Activated B cell treated with CpG ODN at 0.5 μM for 24 hours (primary cell): ENCODE measurements at regions not wholly inside any gene's neighbourhood (a gene's known extent, or its start where the extent isn't known, plus 50 kb on each side); places are given as distances from the start of the nearest gene placed in this dataset.
"Not testable (repeated sequence)": the region's sequence is repeated elsewhere in the genome, so short reads cannot be mapped to it uniquely, and the experiment has no call there.

Source experiments
- ATAC-seq: fragments of 200-7000 bp; cut with Tn5 transposase; one replicate; pipeline ENCODE4 v1.10.0; 2021; ENCODE audit warnings: low read depth, mild to moderate bottlenecking, moderate library complexity
- CTCF ChIA-PET: fragments of 350-600 bp; sonication (Branson Sonifier 250); formaldehyde crosslinking; loops from one replicate; lab custom pipeline; 2021; ENCODE audit warnings: antibody characterized with exemption; lab: Charles Lee
- POLR2A ChIA-PET: fragments of 350-600 bp; sonication (Branson Sonifier 250); formaldehyde crosslinking; loops from one replicate; lab custom pipeline; 2021; ENCODE audit warnings: antibody characterized with exemption; lab: Charles Lee
- DNase-seq: peaks from one replicate; pipeline ENCODE4 v3.0.0; 2022
- H3K27ac Mint-ChIP-seq: one replicate; pipeline ENCODE4 v1.8.0; 2020; ENCODE audit warnings: mixed read lengths
- H3K27me3 Mint-ChIP-seq: one replicate; pipeline ENCODE4 v1.8.0; 2021; ENCODE audit warnings: mixed read lengths
- H3K36me3 Mint-ChIP-seq: one replicate; pipeline ENCODE4 v1.8.0; 2021; ENCODE audit warnings: low read depth, mixed read lengths
- H3K4me1 Mint-ChIP-seq: one replicate; pipeline ENCODE4 v1.8.0; 2021; ENCODE audit warnings: mixed read lengths
- H3K4me3 Mint-ChIP-seq: one replicate; pipeline ENCODE4 v1.8.0; 2020; ENCODE audit warnings: mild to moderate bottlenecking, mixed read lengths
- H3K9me3 Mint-ChIP-seq: one replicate; pipeline ENCODE4 v1.8.0; 2020; ENCODE audit warnings: mixed read lengths
- CTCF ChIP-seq: fragments of 200-600 bp; IDR thresholded peaks from one replicate; pipeline ENCODE4 v1.8.0; 2022; ENCODE audit warnings: antibody characterized with exemption, mild to moderate bottlenecking
- intact Hi-C: fragments of 100-400 bp; cut with micrococcal nuclease; formaldehyde crosslinking; loops from one replicate; pipeline ENCODE4 v1.15.1; 2024

- H3K36me3 Mint-ChIP-seq = no peaks in the 10 kb centered on the region
- H3K27me3 Mint-ChIP-seq = no peaks in the 10 kb centered on the region
- TF ChIP-seq CTCF = no peak
- DNase-seq = no peak
- ChIA-PET POLR2A (no interaction called here), CTCF (no interaction called here)
- H3K27ac Mint-ChIP-seq = no peak overlapping the region
- no peak for ATAC-seq
- H3K4me3 Mint-ChIP-seq = no peak overlapping the region
- H3K9me3 Mint-ChIP-seq = peaks cover 3% of the 10 kb centered on the region
- intact Hi-C loops = no loop called here
- H3K4me1 Mint-ChIP-seq = no peaks in the 10 kb centered on the region
Observed at GRCh38 chr3:22836131-22836530, 367.0 kb upstream of the UBE2E2 start.

- POLR2A ChIA-PET = no interaction called here
- ATAC-seq (no peak), DNase-seq (no peak)
- H3K36me3 Mint-ChIP-seq = no peaks in the 10 kb centered on the region
- TF ChIP-seq CTCF = no peak
- H3K4me3 Mint-ChIP-seq = no peak overlapping the region
- peaks cover 5% of the 10 kb centered on the region for H3K9me3 Mint-ChIP-seq
- CTCF ChIA-PET = no interaction called here
- peaks cover 3% of the 10 kb centered on the region for H3K27me3 Mint-ChIP-seq
- intact Hi-C loops = no loop called here
- no peaks in the 10 kb centered on the region for H3K4me1 Mint-ChIP-seq
- no peak overlapping the region for H3K27ac Mint-ChIP-seq
Observed at GRCh38 chr3:22843854-22844253, 359.3 kb upstream of the UBE2E2 start.

- H3K27me3 Mint-ChIP-seq = peaks cover 7% of the 10 kb centered on the region
- TF ChIP-seq CTCF = no peak
- no peaks in the 10 kb centered on the region for H3K4me1 Mint-ChIP-seq
- ATAC-seq (no peak), DNase-seq (no peak)
- peaks cover 2% of the 10 kb centered on the region for H3K9me3 Mint-ChIP-seq
- H3K36me3 Mint-ChIP-seq = no peaks in the 10 kb centered on the region
- POLR2A ChIA-PET = no interaction called here
- CTCF ChIA-PET = no interaction called here
- H3K4me3 Mint-ChIP-seq = no peak overlapping the region
- no peak overlapping the region for H3K27ac Mint-ChIP-seq
- intact Hi-C loops = no loop called here
Observed at GRCh38 chr3:22846566-22846965, 356.6 kb upstream of the UBE2E2 start.

GRCh38 chr3:22849583-22849982, 353.5 kb upstream of the UBE2E2 start:
- H3K36me3 Mint-ChIP-seq, H3K9me3 Mint-ChIP-seq, H3K27me3 Mint-ChIP-seq, H3K27ac Mint-ChIP-seq, POLR2A ChIA-PET, DNase-seq, H3K4me1 Mint-ChIP-seq, H3K4me3 Mint-ChIP-seq, CTCF ChIA-PET, ATAC-seq, intact Hi-C loops: not testable (repeated sequence)

GRCh38 chr3:22856811-22857210, 346.3 kb upstream of the UBE2E2 start:
- ChIA-PET POLR2A (no interaction called here), CTCF (no interaction called here)
- DNase-seq (no peak), ATAC-seq (no peak)
- no peak for TF ChIP-seq CTCF
- no peaks in the 10 kb centered on the region for H3K9me3 Mint-ChIP-seq
- intact Hi-C loops = no loop called here
- H3K27ac Mint-ChIP-seq = no peak overlapping the region
- no peaks in the 10 kb centered on the region for H3K4me1 Mint-ChIP-seq
- H3K4me3 Mint-ChIP-seq = no peak overlapping the region
- H3K27me3 Mint-ChIP-seq = no peaks in the 10 kb centered on the region
- H3K36me3 Mint-ChIP-seq = no peaks in the 10 kb centered on the region

- Mint-ChIP-seq H3K4me3 (no peak overlapping the region), H3K27ac (no peak overlapping the region), H3K4me1 (no peaks in the 10 kb centered on the region), H3K27me3 (no peaks in the 10 kb centered on the region), H3K9me3 (no peaks in the 10 kb centered on the region), H3K36me3 (no peaks in the 10 kb centered on the region)
- intact Hi-C loops = no loop called here
- CTCF ChIA-PET = no interaction called here
- ATAC-seq (no peak), DNase-seq (no peak)
- TF ChIP-seq CTCF = no peak
- POLR2A ChIA-PET = no interaction called here
Observed at GRCh38 chr3:22858486-22858885, 344.6 kb upstream of the UBE2E2 start.
